Glomerular endothelial cell (primary cell): ENCODE measurements at regions not wholly inside any gene's neighbourhood (a gene's known extent, or its start where the extent isn't known, plus 50 kb on each side); places are given as distances from the start of the nearest gene placed in this dataset.
"Not testable (repeated sequence)": the region's sequence is repeated elsewhere in the genome, so short reads cannot be mapped to it uniquely, and the experiment has no call there.

ENCODE experiments used
- DNase-seq: peaks from one replicate; pipeline ENCODE4 v3.0.0-alpha.2; 2011; ENCODE audit warnings: low read depth, low spot score; ENCODE audit errors: extremely low read depth

DNA sequence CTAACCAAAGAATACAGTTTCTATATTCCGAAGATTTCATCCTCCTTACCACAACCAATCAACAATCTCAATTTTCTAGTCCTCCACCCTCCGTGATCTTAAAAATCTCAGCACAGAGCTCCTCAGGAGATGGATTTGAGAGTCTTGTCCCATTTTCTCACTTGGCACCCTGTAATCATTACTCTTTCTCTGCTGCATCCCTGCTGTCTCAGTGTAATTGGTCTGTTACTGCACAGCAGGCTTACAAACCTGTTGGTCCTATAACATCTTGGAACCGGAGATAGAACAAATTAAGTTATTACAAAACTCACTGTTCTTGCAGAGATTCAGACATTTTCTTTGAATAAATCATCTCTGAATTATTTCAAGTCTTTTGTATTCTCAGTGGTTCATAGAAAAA lies 1227.2 kb downstream of the JRKL start:
- DNase-seq = no peak

- no peak for DNase-seq
Observed at GRCh38 chr11:97620007-97620406, 1230.2 kb downstream of the JRKL start.

DNA sequence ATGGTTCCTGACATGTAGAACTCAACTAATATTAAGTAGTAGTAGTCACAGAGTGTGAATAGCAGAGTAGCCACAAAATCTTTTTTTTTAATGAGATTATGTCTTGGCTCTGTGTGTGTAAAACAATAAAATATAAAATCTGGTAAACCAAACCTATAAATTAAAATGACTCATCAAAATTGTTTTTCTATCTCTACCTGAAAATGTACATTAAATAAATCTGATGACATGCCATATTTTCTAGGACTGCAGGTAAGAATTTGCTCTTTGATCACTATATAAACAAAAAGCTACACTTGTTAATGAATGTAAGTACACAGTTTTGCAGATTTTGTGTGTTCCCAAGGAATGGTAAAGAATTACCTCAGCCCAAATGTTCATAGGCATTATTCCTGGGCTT lies 1231.5 kb downstream of the JRKL start:
- no peak for DNase-seq

DNA sequence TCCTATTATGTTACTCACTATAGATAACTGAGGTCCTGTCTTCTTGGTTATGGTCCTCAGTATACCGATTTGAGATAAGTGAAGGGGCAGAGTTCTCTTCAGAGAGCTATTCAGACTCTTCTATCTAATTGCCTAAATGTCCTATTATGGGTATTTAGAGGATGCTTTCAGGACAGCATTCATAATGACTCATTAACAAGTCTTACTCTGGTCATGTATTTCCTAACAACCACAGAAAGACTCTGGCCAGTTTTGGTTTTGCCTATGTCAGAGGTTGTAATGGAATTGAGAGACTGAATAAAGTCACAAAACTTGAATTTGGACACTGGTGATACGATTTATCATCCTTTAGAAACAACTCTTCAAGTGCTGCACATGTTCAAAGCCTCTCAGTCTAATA lies 1233.0 kb downstream of the JRKL start:
- DNase-seq = no peak

DNA sequence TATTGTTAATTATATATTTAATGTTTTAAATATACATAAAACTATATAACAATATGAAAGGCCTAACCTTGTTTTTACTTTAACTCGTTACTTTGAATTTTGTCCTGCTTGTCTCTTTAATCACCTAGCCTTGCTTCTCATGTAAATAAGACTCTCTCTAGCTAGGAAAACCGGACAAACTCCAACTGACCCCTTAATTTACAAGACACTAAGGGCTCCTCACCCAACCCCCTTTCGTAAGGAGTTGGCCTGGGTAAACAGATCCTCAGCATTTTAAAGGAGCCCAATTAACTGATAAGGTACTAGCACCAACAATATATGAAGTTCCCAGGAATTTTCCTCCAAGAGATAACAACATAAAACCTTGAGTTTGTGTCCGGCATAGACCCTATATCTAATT lies 1246.9 kb downstream of the JRKL start:
- not testable (repeated sequence) for DNase-seq

DNA sequence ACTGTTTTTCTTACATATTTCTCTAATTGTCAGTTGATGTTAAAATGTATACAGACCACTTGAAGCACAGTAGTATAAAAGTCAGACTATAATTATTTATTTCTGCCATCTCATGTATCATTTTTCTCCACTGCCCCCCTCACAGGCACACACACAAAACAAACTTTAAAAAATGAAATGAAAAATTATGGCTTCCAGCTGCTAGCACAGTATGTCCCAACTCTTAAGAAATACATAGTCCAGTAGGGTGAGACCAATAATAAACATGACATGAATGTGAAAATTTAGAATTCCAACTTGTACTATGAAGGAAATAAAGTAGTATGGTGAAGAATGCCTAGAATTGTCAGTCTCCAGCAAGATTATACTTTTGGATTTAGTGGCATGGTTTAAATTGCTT lies 1247.9 kb downstream of the JRKL start:
- no peak for DNase-seq

- no peak for DNase-seq
Observed at GRCh38 chr11:97638641-97639224, 1248.9 kb downstream of the JRKL start.

DNA sequence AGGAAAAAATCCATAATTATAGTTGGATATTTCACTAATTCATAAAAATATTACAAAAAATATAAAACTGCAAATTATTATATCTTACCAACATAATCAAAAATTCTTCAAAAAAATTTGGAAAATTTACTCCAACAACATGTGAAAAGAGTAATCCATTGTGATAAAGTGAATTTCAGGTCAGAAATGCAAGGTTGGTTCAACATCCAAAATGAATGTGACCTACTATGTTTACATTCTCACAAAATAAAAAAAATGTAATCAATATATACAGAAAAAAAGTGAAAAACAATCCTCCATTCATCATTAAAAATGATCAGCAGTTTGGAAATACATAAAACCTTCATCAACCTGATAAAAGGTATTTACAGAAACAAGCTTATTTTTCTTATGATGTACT lies 1252.2 kb downstream of the JRKL start:
- no peak for DNase-seq

DNA sequence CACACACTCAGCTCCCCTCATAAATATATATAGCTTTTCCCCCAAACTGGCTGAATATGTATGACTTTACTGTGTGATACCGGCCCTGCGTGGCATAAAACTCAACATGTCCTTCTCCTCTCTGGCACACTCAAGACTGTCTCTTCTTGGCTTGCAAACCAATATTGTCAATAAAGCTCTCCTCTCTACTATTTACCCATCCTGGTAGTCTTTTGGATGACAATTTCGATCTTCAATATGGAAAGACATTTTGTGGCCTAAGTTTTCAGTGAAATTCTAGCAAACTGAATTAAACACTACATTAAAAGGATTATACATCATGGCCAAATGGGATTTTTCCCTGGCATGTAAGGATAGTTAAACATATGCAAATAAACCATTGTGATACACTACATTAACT lies 1255.9 kb downstream of the JRKL start:
- no peak for DNase-seq

DNA sequence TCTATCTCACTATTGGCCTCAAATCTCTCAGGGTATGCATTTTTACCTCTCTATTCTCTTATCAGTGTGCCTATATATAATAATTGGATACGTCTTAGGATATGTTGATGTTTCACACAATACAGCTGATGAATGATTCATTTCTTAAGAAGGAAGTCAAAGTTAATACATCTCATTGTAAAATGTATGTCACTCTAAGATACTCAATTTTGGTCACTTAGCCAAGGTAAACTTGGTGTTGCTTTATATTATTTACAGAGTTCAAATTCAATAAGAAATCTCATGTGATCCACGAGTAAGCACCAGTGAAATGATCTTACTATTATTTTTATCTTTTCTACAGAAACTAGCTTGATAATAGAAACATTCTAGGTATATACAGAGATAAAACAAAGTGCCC lies 1266.5 kb downstream of the JRKL start:
- no peak for DNase-seq

DNA sequence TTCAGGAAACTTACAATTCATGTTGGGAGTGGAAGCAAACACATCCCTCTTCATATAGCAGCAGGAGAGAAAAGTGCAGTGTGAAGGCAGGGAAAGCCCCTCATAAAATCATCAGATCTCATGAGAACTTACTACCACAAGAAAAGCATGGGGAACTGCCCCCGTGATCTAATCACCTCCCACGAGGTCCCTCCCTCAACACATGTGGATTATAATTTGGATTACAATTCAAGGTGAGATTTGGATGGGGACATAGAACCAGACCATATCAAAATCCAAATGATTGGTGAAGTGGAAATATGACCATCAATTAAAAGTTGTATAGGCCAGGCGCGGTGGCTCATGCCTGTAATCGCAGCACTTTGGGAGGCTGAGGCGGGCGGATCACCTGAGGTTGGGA lies 1268.0 kb downstream of the JRKL start:
- DNase-seq = no peak

GRCh38 chr11:97667057-97667456 lies 1277.2 kb downstream of the JRKL start:
- no peak for DNase-seq

- no peak for DNase-seq
Observed at GRCh38 chr11:97683733-97684132, 1293.9 kb downstream of the JRKL start.

- no peak for DNase-seq
Observed at GRCh38 chr11:97684486-97685439, 1295.0 kb downstream of the JRKL start.

DNA sequence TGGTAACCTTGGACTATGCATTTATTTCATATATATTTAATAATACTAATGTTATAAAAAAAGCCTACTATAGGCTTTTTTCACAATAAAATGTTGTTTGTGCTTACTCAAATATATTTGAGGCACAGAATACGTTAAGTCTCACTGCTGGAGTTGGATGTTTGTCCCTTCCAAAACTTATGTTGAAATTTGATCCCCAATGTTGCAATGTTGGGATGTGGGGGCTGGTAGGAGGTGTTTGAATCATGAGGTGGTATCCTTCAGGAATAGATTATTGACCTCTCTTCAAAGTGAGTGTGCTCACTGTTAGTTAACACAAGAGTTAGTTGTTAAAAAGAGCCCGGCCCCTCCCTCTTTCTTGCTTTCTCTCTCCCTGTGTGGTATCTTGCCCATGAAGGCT lies 1295.9 kb downstream of the JRKL start:
- DNase-seq = no peak

GRCh38 chr11:97687111-97687510 lies 1297.3 kb downstream of the JRKL start:
- no peak for DNase-seq

DNA sequence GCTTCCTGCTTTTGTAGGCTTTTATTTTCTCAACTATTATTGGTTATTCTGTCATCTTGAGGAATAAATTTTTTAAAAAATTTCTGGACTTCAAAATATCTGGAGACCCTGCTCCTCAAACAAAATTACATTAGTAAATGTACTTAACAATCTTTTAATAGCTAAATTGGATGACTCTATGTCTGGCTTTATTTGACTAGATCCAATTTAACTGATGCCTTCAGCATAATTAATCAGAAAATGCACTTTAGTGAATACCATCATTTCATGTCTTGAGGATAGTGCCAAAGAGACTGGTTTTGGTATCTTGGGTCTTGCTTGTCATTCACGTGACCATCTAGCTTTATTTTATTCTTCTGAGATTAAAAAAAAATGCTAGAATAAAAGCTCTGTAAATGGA lies 1301.2 kb downstream of the JRKL start:
- no peak for DNase-seq

DNA sequence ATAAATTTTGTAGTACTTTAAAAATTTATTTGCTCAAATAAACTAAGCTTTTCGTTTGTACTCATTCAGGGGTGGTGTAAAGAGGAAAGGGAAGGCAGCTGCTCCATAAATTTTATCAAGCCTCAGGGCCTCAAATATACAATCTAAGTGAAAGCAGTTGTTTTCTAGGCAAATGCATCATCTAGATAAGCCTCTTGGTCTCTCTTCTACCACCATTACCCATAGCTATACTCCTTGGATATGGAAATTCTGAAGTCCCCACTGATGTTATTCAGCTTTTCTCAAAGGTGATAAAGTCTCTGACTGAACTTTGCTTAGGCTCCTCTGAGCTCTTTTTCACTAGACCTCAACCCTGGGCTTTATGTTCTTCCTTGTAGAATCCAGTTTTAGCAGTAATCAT lies 1313.1 kb downstream of the JRKL start:
- no peak for DNase-seq

DNA sequence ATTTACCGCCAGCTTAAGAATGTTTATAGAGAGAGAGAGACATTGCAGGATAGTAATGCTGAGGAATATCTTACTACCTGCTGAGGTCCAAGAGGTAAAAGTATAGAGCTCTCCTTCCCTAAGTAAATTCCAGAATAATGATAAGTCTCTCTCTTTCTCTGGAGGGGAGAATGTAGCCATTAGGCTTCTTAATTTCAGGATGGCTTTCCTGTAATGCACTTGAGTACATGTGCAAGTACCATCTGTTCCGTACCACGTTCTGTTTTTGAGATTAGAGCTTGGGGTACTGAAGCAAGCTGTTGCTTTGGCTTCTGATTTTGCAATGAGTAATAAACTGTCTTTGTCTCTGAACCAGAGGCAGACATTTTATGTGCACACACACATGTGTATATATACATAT lies 1314.0 kb downstream of the JRKL start:
- no peak for DNase-seq

GRCh38 chr11:97705441-97705840 lies 1315.3 kb upstream of the CNTN5 start:
- not testable (repeated sequence) for DNase-seq

DNA sequence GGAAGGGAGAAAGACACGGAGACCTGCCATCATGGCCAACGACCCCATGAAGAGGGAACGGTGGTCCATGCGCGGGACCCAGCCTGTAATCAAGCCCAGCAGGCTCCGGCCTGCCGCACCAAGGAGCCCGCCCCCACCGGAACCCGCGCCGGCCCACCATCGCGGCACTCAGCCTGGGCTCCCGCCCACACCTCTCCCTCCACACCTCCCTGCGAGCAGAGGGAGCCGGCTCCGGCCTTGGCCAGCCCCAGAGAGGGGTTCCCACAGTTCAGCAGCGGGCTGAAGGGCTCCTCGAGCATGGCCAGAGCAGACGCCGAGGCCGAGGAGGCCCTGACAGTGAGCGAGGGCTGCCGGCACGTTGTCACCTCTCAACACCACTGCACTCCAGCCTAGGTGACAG lies 1302.8 kb upstream of the CNTN5 start:
- DNase-seq = no peak

DNA sequence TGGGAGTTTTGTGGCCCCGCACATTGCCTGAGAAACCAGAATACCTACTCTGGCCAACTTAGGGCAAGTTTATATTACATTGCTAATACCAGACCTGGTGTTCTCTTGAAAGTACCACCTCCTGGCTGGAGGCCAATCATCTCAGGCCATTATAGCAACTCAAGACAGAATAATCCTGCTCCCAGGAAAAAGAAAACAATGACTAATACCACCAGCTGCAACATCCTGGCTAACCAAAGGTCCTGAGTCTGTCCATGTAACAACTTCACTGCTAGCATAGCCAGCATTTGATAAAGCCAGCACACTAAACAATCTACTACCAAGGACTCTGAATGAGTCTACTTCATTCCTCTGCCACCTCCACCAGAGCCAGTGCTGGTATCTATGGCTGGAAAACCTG lies 1298.7 kb upstream of the CNTN5 start:
- no peak for DNase-seq
